Erythroblast (primary cell): ENCODE measurements at regions not wholly inside any gene's neighbourhood (a gene's known extent, or its start where the extent isn't known, plus 50 kb on each side); places are given as distances from the start of the nearest gene placed in this dataset.

Source experiments
- DNase-seq, 2 experiments: peaks; one replicate each; lab custom pipeline; 2025; lab: John Stamatoyannopoulos, UW
- GATA1 ChIP-seq: IDR thresholded peaks from 2 replicates; pipeline ENCODE4 v1.6.1; 2011; ENCODE audit warnings: low read depth, mild to moderate bottlenecking, control low read depth, low read length, moderate library complexity
- POLR2A ChIP-seq: IDR thresholded peaks from 2 replicates; pipeline ENCODE4 v1.6.1; 2011; ENCODE audit warnings: mild to moderate bottlenecking, low read length

DNA sequence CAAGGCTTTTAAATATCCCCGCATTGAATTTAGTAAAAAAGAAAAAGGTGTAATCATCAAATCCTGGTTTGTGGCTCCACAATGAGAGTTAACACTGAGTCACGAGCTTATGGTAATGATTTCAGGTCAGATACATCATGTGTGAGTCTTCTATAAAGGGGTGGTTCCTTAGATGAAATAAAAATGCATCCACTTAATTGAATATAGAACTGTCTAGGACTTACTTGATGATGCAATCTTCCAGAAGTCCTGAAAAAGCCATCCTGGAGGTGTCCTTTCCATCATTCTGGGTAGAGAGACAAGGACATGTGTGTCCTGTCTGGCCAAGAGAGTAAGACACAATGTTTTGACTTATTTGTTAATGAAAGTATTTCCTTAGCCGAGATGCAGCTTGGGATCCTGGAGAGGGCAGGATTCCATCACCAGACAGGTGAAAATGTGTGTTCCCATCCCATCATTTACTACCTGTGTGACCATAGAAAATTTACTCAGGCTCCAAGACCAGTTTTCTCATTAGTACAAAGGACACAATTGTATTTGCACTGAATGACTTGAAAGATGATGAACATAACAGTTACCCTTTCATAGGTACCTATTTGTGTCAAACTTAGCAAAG, 1539.8 kb upstream of the PIK3C3 start:
- no peak for DNase-seq

DNA sequence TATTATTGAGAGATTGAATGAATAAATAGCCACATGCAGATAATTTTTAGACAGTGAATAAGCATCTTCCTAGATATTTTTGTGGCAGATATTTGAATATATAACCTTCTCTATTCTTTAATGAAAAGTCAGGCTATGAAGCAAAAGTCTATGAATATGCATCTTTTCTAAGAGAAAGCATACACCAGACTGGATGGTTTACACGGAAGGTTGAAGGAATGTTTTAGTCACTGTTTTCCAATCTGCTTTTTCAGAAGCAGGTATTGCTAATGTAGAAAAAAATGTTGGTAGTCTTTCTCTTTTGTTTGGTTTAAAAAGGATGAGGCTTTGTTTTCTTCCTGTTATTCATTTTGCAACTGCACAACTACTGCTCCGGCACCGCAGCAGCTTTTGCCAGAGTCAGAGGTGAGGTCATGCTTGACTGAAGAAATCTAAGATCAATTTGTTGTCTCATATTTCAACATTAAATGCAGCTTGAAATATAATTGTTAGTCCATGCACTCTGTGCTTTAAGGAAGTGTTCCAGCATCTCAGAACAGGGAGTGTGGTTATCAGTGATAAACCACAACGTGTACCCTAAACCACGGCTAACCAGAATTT, 1540.8 kb upstream of the PIK3C3 start:
- no peak for DNase-seq
- no peak for TF ChIP-seq POLR2A
- TF ChIP-seq GATA1 = no peak

More for the DNA sequence above, 1539.8 kb upstream of the PIK3C3 start:
- TF ChIP-seq GATA1 = no peak
- no peak for TF ChIP-seq POLR2A

DNA sequence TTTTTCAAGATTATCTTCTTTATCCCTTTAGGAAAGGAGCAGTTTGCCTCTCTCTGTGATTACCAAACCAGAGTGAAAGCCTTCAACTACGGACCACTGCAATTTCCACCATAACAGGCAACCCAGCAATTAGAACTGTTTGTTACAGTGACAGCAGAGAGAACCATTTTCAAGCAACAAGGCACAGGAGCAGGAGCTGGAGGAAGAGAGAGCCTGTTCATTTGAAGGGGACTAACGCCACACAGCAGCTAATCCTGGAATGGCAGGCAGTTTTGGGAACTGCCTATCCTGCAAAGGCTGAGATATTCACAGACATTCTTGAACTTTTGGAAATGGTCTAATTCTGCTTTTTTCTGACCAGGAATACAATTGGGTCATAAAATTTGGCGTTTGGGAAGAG, 1541.9 kb upstream of the PIK3C3 start:
- no peak for TF ChIP-seq GATA1
- TF ChIP-seq POLR2A = no peak
- DNase-seq = no peak

DNA sequence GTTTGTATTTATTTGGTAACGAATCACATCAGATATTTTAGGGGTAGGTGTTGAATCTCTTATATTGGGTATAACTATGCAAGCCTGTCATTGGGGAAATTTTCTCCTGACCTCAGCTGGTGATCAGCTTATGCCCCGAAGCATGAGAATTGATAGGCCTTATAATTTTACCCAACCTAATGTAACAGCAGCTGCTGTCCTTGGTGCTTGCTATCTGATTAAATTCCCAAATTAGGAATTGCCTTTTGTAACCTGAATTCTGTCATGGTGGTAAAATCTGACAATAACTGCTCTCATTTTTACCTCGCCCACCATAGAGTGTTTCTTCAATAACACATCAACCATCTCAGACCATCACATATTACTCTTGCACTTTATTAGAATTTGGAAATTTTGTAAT, 1542.6 kb upstream of the PIK3C3 start:
- no peak for DNase-seq
- TF ChIP-seq GATA1 (no peak), POLR2A (no peak)

GRCh38 chr18:40407909-40408308, 1547.1 kb upstream of the PIK3C3 start:
- TF ChIP-seq POLR2A = no peak
- TF ChIP-seq GATA1 = no peak
- no peak for DNase-seq

DNA sequence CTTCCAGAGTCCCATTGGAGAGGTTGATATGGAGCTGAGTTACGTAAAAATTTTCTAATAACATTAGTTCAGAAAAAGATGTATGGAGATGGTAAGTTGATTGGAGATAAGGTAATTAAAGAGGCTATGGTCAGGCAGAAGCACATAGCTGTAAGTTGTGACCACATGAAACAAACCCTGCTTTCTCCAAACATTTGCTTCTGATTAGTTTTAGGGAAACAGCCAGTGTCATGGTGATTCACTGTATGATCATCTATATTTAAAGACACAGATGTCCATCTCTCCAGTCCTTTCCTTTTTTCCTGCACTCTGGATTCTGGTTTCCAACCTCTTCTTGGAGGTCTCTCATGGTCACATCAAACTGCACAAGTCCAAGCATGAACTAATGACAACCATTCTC, 1550.8 kb upstream of the PIK3C3 start:
- no peak for DNase-seq
- no peak for TF ChIP-seq POLR2A
- TF ChIP-seq GATA1 = no peak

- DNase-seq = no peak
- TF ChIP-seq POLR2A (no peak), GATA1 (no peak)
These were observed 1553.0 kb upstream of the PIK3C3 start for GRCh38 chr18:40402052-40402451.

- TF ChIP-seq POLR2A = no peak
- no peak for TF ChIP-seq GATA1
- DNase-seq = no peak
These were observed 1566.9 kb upstream of the PIK3C3 start for GRCh38 chr18:40388121-40388520.

GRCh38 chr18:40387130-40387787, 1567.8 kb upstream of the PIK3C3 start:
- no peak for TF ChIP-seq POLR2A
- no peak for TF ChIP-seq GATA1

GRCh38 chr18:40382197-40382596, 1572.8 kb upstream of the PIK3C3 start:
- DNase-seq = no peak
- TF ChIP-seq GATA1 (no peak), POLR2A (no peak)

More at GRCh38 chr18:40387130-40387787, 1567.8 kb upstream of the PIK3C3 start:
- no peak for DNase-seq

DNA sequence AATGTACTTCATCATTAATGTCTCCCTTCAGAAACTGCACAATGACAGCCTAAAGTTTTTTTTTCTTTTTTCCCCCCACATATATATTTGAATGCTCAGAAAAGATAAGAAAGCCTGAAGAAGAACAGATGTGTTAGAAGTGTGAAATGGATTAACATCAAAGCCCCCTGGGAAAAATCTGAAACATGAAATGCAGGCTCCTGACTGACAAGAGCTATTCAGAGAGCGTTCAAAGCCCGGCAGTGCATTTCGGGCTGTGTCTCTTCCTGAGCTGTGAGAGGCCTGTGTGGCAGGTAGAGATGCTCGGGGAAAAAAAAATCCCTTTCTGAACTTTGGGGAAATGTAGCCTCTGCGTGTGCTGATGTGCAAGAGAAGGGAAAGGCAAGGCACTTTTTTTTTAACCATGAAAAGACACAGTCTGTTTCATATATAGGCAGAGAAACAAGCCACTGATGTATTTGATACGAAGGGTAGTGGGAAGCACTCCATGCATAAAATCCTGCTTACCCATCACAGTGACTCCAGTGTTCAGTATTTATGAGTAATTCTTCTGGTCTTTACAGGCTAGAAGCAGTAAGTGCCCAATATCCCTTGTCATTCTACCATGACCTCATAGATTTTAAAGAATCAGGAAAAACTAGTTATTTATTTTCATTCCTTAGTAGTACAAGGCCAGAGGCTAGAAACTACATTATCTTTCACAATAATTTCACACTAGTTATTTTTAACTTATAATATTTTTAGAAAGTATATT, 1574.2 kb upstream of the PIK3C3 start:
- DNase-seq = no peak

DNA sequence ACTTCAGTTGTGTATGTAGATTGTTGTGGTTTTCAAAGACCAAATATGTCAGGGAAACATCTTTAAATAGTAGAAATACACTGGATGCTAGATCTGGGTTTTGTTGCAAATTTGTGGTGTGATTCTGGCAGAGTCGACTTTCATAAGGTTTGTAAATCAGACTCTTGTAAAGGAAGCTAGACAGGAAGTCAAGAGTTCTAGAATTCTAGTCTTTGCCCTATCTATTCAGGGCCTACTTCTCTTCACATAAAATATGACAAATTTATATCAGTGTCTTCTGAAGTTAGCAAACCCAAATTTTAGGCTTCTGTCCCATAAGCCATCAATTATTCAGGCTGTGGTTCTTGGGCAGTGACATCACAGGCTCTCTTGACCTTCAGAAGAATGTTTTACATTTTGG, 1579.2 kb upstream of the PIK3C3 start:
- TF ChIP-seq POLR2A (no peak), GATA1 (no peak)
- DNase-seq = no peak

More for the DNA sequence above, 1574.2 kb upstream of the PIK3C3 start:
- TF ChIP-seq GATA1 = no peak
- no peak for TF ChIP-seq POLR2A

DNA sequence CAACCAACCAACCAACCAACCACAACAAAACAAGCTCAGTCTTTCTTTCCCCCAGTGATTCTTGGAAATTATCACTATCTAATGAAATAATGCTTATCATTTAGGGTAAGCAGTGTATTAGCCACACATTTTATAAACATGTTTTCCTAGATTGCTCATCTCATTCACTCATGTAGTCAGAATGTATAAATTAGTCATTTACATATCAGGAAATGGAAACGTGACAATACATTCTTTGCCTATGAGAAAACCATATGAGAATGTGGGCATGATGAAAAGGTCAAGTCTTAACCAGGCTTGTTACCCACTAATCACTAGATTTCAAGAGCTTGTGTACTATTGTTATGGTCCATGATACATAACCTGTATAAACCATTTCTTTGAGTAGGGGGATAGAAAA, 1583.4 kb upstream of the PIK3C3 start:
- no peak for TF ChIP-seq POLR2A
- no peak for TF ChIP-seq GATA1
- no peak for DNase-seq

GRCh38 chr18:40367576-40367975, 1587.5 kb upstream of the PIK3C3 start:
- no peak for DNase-seq
- TF ChIP-seq POLR2A = no peak
- no peak for TF ChIP-seq GATA1
